H1 (cell line): ENCODE measurements at regions not wholly inside any gene's neighbourhood (a gene's known extent, or its start where the extent isn't known, plus 50 kb on each side); places are given as distances from the start of the nearest gene placed in this dataset.

Experiments used
- CTCF ChIA-PET: fragments of 300-600 bp; sonication (Branson Sonifier 250); formaldehyde crosslinking; loops from one replicate; lab custom pipeline; 2021; ENCODE audit not compliant: partially characterized antibody; lab: Charles Lee
- POLR2A ChIA-PET: fragments of 300-600 bp; sonication (Branson Sonifier 250); formaldehyde crosslinking; loops from one replicate; lab custom pipeline; 2021; ENCODE audit warnings: inconsistent platforms; ENCODE audit not compliant: partially characterized antibody; lab: Charles Lee
- DNase-seq, 2 experiments: peaks; one replicate each; pipeline versions ENCODE4 v3.0.0 to v3.0.0-alpha.2; 2010 to 2022; ENCODE audit warnings: low spot score in 2 of 2, low read depth in 1 of 2, mixed read lengths in 1 of 2
- FAIRE-seq: peaks from 2 replicates; lab custom pipeline; 2011; peaks lifted over from hg19 to GRCh38; lab: Jason Lieb, UNC
- H2AFZ ChIP-seq: 2 replicates; pipeline ENCODE4 v1.8.1; 2012; ENCODE audit warnings: low read length, inconsistent platforms
- H2AK5ac ChIP-seq: 2 replicates; pipeline ENCODE4 v1.6.1; 2013; ENCODE audit warnings: low read depth, low read length
- H2BK120ac ChIP-seq: replicated peaks from 2 replicates; pipeline ENCODE3; 2013; ENCODE audit warnings: low read depth, low read length, inconsistent platforms
- H2BK12ac ChIP-seq: 2 replicates; pipeline ENCODE4 v1.6.1; 2013; ENCODE audit warnings: low read depth, low read length
- H2BK15ac ChIP-seq: 2 replicates; pipeline ENCODE4 v1.6.1; 2013; ENCODE audit warnings: low read length
- H2BK20ac ChIP-seq: 2 replicates; pipeline ENCODE4 v1.6.1; 2013; ENCODE audit warnings: low read length
- H2BK5ac ChIP-seq: 2 replicates; pipeline ENCODE4 v1.6.1; 2013; ENCODE audit warnings: low read depth, low read length
- H3K14ac ChIP-seq: 2 replicates; pipeline ENCODE4 v1.6.1; 2013; ENCODE audit warnings: inconsistent platforms; ENCODE audit not compliant: insufficient read length
- H3K18ac ChIP-seq: 2 replicates; pipeline ENCODE4 v1.6.1; 2013; ENCODE audit warnings: low read length; ENCODE audit errors: extremely low read depth
- H3K23ac ChIP-seq: 2 replicates; pipeline ENCODE4 v1.6.1; 2013; ENCODE audit warnings: inconsistent platforms; ENCODE audit not compliant: insufficient read length
- H3K23me2 ChIP-seq: 2 replicates; pipeline ENCODE4 v1.6.1; 2013; ENCODE audit warnings: low read depth, low read length
- H3K27ac ChIP-seq: 2 replicates; pipeline ENCODE4 v1.6.1; 2011; ENCODE audit warnings: low read depth, low read length, inconsistent platforms
- H3K27me3 ChIP-seq, 4 experiments: replicated peaks in 1 of 4; 1 replicate in 1 of 4; 2 replicates in 3 of 4; pipeline versions ENCODE4 v1.6.1 to v1.8.1; 2011 to 2013; ENCODE audit warnings: low read length in 3 of 4, mild to moderate bottlenecking in 3 of 4, inconsistent platforms in 2 of 4, mixed read lengths in 2 of 4, moderate library complexity in 1 of 4; ENCODE audit not compliant: control insufficient read depth in 3 of 4, insufficient read depth in 3 of 4; ENCODE audit errors: extremely low read depth in 1 of 4
- H3K36me3 ChIP-seq, 4 experiments: 2 replicates each; pipeline versions ENCODE4 v1.6.1 to v1.8.1; 2011 to 2013; ENCODE audit warnings: mild to moderate bottlenecking in 4 of 4, low read length in 3 of 4, moderate library complexity in 2 of 4, control low read depth in 1 of 4, inconsistent platforms in 1 of 4; ENCODE audit not compliant: insufficient read depth in 4 of 4, control insufficient read depth in 2 of 4
- H3K4ac ChIP-seq: replicated peaks from 2 replicates; pipeline ENCODE3; 2013; ENCODE audit warnings: low read length, low read depth, mixed read lengths, inconsistent platforms; ENCODE audit not compliant: insufficient read length
- H3K4me1 ChIP-seq, 4 experiments: replicated peaks in 1 of 4; 1 replicate in 1 of 4; 2 replicates in 3 of 4; pipeline versions ENCODE4 v1.6.1 to v1.8.1; 2011 to 2013; ENCODE audit warnings: low read length in 3 of 4, inconsistent platforms in 2 of 4, mixed read lengths in 1 of 4; ENCODE audit not compliant: insufficient read depth in 4 of 4, control insufficient read depth in 3 of 4
- H3K4me2 ChIP-seq, 2 experiments: 2 replicates each; pipeline versions ENCODE4 v1.6.1 to v1.8.1; 2011 to 2013; ENCODE audit warnings: low read depth in 2 of 2, low read length in 2 of 2, control low read depth in 1 of 2, inconsistent platforms in 1 of 2, mild to moderate bottlenecking in 1 of 2; ENCODE audit not compliant: insufficient read depth in 1 of 2
- H3K4me3 ChIP-seq, 4 experiments: fragments of 200-600, 300-600 bp in 1 of 4; sonication (generic), shearing (Covaris generic), sonication (Bioruptor Twin) in 1 of 4; 2 replicates each; pipeline versions ENCODE4 v1.5.1 to v1.8.1; 2011 to 2016; ENCODE audit warnings: low read length in 4 of 4, low read depth in 3 of 4, control low read depth in 2 of 4, inconsistent platforms in 2 of 4, mild to moderate bottlenecking in 2 of 4, mixed read lengths in 1 of 4, moderate library complexity in 1 of 4; ENCODE audit not compliant: insufficient read depth in 2 of 4; ENCODE audit errors: extremely low read depth in 1 of 4
- H3K56ac ChIP-seq: replicated peaks from 2 replicates; pipeline ENCODE3; 2013; ENCODE audit warnings: low read depth, mild to moderate bottlenecking, mixed read lengths, low read length, inconsistent platforms; ENCODE audit not compliant: insufficient read length
- H3K79me1 ChIP-seq: 2 replicates; pipeline ENCODE4 v1.6.1; 2013; ENCODE audit warnings: low read depth, low read length, control low read depth
- H3K79me2 ChIP-seq, 2 experiments: 2 replicates each; pipeline versions ENCODE4 v1.6.1 to v1.8.1; 2012 to 2013; ENCODE audit warnings: low read length in 2 of 2, mild to moderate bottlenecking in 2 of 2, inconsistent platforms in 1 of 2; ENCODE audit not compliant: insufficient read depth in 2 of 2, control insufficient read depth in 1 of 2
- H3K9ac ChIP-seq, 4 experiments: replicated peaks in 1 of 4; 1 replicate in 1 of 4; 2 replicates in 3 of 4; pipeline versions ENCODE4 v1.6.1 to v1.8.1; 2011 to 2013; ENCODE audit warnings: low read depth in 3 of 4, low read length in 3 of 4, control low read depth in 2 of 4, mild to moderate bottlenecking in 2 of 4, moderate library complexity in 2 of 4, inconsistent platforms in 1 of 4; ENCODE audit errors: extremely low read depth in 1 of 4
- H3K9me3 ChIP-seq, 2 experiments: 2 replicates each; pipeline versions ENCODE4 v1.6.1 to v1.8.1; 2012 to 2013; ENCODE audit warnings: mild to moderate bottlenecking in 2 of 2, moderate library complexity in 2 of 2, control low read depth in 1 of 2, inconsistent platforms in 1 of 2, low read depth in 1 of 2, low read length in 1 of 2, mixed read lengths in 1 of 2; ENCODE audit not compliant: insufficient read depth in 2 of 2
- H4K20me1 ChIP-seq, 2 experiments: replicated peaks in 1 of 2; 2 replicates each; pipeline versions ENCODE3 to v1.8.1; 2011 to 2013; ENCODE audit warnings: inconsistent platforms in 2 of 2, low read length in 2 of 2, mild to moderate bottlenecking in 1 of 2; ENCODE audit not compliant: insufficient read depth in 2 of 2, control insufficient read depth in 1 of 2
- H4K5ac ChIP-seq: 2 replicates; pipeline ENCODE4 v1.6.1; 2013; ENCODE audit warnings: low read length, low read depth, mixed read lengths, inconsistent platforms; ENCODE audit not compliant: insufficient read length
- H4K8ac ChIP-seq: 2 replicates; pipeline ENCODE4 v1.8.0; 2013; ENCODE audit warnings: mild to moderate bottlenecking, moderate library complexity, low read length, inconsistent platforms; ENCODE audit not compliant: insufficient read depth; ENCODE audit errors: extremely low read depth
- H4K91ac ChIP-seq: replicated peaks from 2 replicates; pipeline ENCODE3; 2013; ENCODE audit warnings: low read length, mixed read lengths, inconsistent platforms; ENCODE audit not compliant: insufficient read length
- ASH2L ChIP-seq: fragments of 200-600, 300-600 bp; sonication (generic); IDR thresholded peaks from one replicate; pipeline ENCODE4 v1.7.1; 2017; ENCODE audit warnings: low read length
- BRCA1 ChIP-seq: IDR thresholded peaks from 2 replicates; pipeline ENCODE4 v1.6.1; 2012; ENCODE audit warnings: low read depth, low read length, improper control_type of control experiment
- EGR1 ChIP-seq: IDR thresholded peaks from 2 replicates; pipeline ENCODE4 v1.6.1; 2011; ENCODE audit warnings: low read depth, low read length, borderline replicate concordance
- MAFK ChIP-seq: IDR thresholded peaks from 2 replicates; pipeline ENCODE4 v1.6.1; 2012; ENCODE audit warnings: low read depth, mild to moderate bottlenecking, improper control_type of control experiment, low read length
- SUZ12 ChIP-seq: fragments of 200-600 bp; sonication (generic); IDR thresholded peaks from 2 replicates; pipeline ENCODE4 v1.6.1; 2012; ENCODE audit warnings: mild to moderate bottlenecking, inconsistent platforms, low read length, moderate library complexity, mixed read lengths
- WGBS, 2 experiments: shearing (Covaris generic) in 1 of 2; methylation state at CpG; one replicate each; pipeline versions ENCODE4 v1.1.6 to v1.1.7; 2013 to 2015; ENCODE audit warnings: low lambda C conversion rate in 2 of 2, mixed read lengths in 2 of 2, inconsistent platforms in 1 of 2, low coverage in 1 of 2, missing lambda C conversion rate in 1 of 2; ENCODE audit not compliant: insufficient replicate concordance in 2 of 2, insufficient coverage in 1 of 2, insufficient read length in 1 of 2; ENCODE audit errors: extremely low coverage in 1 of 2, missing lambda C conversion rate in 1 of 2; 5-methylcytosine and 5-hydroxymethylcytosine counted together

DNA sequence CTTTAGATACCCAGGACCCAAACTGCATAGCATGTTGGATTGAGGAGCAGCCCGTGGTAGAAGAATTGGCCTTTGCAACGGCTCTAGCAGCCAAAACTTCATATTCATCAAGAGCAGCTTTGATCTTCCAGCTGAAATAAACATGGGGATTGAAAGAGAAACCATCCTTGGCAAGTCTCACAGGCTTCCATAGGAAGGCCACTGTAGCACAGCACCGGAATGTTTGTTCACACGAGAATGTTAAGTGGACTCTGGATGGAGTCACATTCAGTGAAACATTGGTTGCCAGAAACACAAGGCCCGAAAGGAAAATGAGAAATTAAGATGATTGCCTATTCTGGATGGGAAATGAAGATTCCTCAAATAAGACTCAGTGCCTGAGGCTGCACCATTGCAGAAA, 97.4 kb downstream of the RAB18 start:
- DNase-seq: no peak
- H3K4me2 ChIP-seq: no peak overlapping the region
- no peaks in the 10 kb centered on the region for H3K4me1 ChIP-seq
- H3K23me2 ChIP-seq: no peaks in the 10 kb centered on the region
- H3K79me1 ChIP-seq: no peaks in the 10 kb centered on the region
- ChIA-PET CTCF (interaction anchor here (0.8 kb wide), 1 partner anchor 14 kb away, joined by 3 read pairs; no protein-coding TSS in a partner anchor), POLR2A (interaction anchor here (0.5 kb wide), 1 partner anchor 10 kb away, joined by 3 read pairs; no protein-coding TSS in a partner anchor)
- no peak overlapping the region for H2AK5ac ChIP-seq
- no peak overlapping the region for H4K5ac ChIP-seq
- WGBS, 2 experiments: 89% methylated on average over 5 of the region's 5 CpGs; no CpG with 5 or more reads in 1 of the 2 experiments
- H3K18ac ChIP-seq: no peak overlapping the region
- H4K20me1 ChIP-seq: no peaks in the 10 kb centered on the region
- no peaks in the 10 kb centered on the region for H3K79me2 ChIP-seq
- H3K4me3 ChIP-seq: no peak overlapping the region
- no peak overlapping the region for H3K9ac ChIP-seq
- H2BK120ac ChIP-seq: no peak overlapping the region
- H2BK5ac ChIP-seq: no peak overlapping the region
- no peaks in the 10 kb centered on the region for H3K9me3 ChIP-seq
- H2BK20ac ChIP-seq: no peak overlapping the region
- H3K27ac ChIP-seq: no peak overlapping the region
- no peak overlapping the region for H3K4ac ChIP-seq
- no peaks in the 10 kb centered on the region for H3K27me3 ChIP-seq
- H4K8ac ChIP-seq: no peak overlapping the region
- FAIRE-seq: no peak
- H3K36me3 ChIP-seq: no peaks in the 10 kb centered on the region
- no peak for TF ChIP-seq ASH2L
- TF ChIP-seq BRCA1: no peak
- no peak for TF ChIP-seq MAFK
- TF ChIP-seq SUZ12: no peak
- TF ChIP-seq EGR1: no peak
- no peak overlapping the region for H3K23ac ChIP-seq
- H4K91ac ChIP-seq: no peak overlapping the region
- H2BK12ac ChIP-seq: no peak overlapping the region
- H2AFZ ChIP-seq: no peak overlapping the region
- no peak overlapping the region for H3K56ac ChIP-seq
- H2BK15ac ChIP-seq: no peak overlapping the region
- no peak overlapping the region for H3K14ac ChIP-seq
